GM12872 (cell line): ENCODE measurements at regions not wholly inside any gene's neighbourhood (a gene's known extent, or its start where the extent isn't known, plus 50 kb on each side); places are given as distances from the start of the nearest gene placed in this dataset.

Experiments used
- TF ChIP-seq, protein P1 (sequence below): IDR thresholded peaks from 3 replicates; pipeline ENCODE4 v1.5.1; 2011; ENCODE audit warnings: low read depth, mild to moderate bottlenecking, low read length, moderate library complexity; ENCODE audit not compliant: insufficient read depth

DNA sequence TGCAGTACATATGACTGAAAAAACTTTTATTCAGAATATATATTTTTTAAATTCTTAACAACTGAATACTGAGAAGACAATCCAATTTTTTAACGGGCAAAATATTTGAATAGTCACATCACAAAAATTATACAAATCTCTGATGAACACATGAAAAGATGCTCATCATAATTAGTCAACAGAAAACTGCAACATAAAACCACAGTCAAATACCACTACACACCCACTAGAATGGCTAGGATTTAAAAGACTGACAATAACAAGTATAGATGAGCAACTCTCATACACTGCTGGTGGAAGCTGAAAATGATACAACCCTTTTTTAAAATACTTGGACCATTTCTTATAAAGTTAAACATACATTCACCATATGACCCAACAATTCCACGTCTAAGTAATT, 87.7 kb upstream of the TNFSF4 start:
- TF ChIP-seq, protein P1, sequence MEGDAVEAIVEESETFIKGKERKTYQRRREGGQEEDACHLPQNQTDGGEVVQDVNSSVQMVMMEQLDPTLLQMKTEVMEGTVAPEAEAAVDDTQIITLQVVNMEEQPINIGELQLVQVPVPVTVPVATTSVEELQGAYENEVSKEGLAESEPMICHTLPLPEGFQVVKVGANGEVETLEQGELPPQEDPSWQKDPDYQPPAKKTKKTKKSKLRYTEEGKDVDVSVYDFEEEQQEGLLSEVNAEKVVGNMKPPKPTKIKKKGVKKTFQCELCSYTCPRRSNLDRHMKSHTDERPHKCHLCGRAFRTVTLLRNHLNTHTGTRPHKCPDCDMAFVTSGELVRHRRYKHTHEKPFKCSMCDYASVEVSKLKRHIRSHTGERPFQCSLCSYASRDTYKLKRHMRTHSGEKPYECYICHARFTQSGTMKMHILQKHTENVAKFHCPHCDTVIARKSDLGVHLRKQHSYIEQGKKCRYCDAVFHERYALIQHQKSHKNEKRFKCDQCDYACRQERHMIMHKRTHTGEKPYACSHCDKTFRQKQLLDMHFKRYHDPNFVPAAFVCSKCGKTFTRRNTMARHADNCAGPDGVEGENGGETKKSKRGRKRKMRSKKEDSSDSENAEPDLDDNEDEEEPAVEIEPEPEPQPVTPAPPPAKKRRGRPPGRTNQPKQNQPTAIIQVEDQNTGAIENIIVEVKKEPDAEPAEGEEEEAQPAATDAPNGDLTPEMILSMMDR, result no peak

DNA sequence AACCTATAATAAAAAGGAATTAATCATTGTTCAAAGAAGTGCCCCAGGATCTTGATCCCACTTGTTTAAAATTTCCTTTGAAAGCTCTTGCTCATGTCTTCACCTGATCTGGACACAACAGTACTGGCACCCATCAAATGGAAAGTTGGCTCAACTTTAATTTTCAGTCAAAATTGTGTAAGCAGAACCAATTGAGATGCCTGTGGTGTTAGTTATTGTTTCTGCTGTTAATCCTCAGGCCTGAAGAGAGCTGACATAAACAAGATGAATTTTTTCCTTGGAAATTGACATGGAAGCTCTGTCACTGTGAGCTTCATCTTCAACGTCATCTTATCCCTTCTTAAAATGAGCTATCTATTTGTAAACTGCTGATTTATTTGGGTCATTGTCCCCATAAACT, 88.3 kb upstream of the TNFSF4 start:
- TF ChIP-seq, protein P1, result no peak

DNA sequence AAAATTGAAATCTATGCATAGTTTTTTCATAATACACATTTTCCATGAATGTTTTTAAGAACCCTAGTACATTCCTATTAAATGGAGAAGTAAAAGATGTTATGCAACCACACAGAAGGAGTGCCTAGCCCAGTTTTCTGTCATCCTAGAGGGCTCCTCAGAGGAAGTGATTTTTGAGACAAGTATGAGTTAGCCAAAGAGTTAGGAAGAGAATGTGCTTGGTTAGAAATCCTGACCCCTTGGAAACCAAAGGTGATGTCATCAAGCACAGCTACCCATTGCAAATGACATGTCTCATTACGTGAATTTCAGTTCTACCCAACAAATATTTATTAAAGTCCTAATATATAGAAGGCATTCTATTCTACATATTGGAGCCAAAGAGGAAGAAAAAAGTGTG, 88.9 kb upstream of the TNFSF4 start:
- TF ChIP-seq, protein P1, result no peak

DNA sequence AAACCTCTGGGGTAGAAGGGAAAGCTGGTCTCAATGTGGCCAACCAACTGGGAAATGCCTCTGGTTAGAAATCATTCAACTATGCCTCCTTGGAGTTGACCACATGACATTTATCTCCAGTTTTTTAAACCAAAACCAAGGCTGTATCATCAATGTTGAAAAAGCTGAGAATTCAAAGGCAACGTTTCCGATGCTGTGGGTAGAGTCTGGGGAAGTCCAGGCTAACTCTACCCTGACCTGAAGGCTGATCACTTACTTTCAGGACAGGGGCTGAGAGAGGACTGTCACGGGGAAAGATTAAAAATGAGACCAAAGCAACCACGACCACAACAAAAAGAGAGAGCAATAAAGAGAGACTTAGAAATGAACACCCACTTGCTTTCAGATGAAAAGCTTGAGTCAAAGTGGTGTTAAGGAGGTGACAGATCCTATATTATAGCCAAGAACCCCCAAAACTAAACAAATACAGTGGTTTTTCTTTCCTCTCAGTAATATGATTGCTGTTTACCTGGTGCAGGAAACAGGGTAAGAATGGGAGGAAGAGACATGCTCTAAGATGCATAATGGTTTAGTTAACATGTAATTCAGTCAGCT, 90.8 kb upstream of the TNFSF4 start:
- TF ChIP-seq, protein P1, result no peak

DNA sequence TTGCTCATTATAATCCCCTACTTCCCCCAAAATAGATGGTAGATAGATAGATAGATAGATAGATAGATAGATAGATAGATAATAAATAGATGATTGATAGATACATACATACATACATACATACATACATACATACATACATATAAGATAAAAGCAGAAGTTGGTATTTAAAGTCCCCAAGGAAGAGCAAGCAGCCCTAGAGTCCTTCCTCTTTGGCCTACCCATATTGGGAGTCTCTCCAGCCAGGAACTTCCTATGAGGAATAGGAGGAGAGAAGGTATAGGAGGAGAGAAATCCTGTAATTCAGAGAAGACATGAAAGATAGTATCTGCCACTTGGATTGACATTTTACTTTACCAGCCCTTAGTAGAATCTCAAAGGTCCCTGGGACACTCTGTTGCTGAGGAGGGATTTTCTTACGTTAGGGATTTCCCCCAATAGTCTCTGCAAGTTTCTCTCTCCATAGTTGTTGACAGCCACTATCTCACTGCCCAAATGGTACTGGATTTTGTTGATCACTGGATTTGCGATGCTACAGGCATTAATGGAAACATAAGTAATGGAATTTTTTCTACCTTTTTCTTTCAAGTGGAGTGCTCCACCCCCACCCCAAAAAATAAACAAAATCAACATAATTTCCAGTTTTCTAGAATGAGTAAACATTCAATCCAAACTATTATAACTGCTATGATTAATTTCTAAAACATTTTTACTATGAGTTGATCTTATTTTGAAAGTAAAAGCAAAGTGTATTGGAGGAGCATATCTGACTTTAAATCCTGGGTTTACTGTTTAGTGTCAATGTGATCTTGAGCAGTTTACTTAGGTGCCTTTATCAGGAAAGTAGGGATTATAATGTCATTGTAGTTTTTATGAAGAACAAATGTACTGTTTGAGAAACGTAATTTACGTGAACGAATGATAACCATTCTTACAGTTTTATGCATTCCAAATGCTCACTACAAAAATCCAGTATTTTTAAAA, 93.2 kb upstream of the TNFSF4 start:
- TF ChIP-seq, protein P1, result no peak

DNA sequence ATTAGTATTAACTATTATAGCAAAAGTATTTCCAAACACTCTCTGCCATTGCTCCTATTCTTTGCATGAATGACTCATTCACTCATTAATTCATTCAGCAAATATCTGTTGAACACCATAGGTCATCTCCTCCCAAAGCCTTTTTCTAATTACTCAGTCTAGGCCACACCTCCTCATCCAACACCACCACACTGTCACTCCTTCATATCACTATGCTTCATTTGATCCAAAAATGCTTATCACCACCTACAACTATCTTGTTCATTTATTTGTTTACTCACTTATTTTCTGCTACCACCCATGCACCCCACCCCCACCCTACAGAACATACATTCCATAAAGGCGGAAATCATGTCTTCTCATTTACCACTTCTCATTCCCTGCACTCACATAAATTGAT, 94.4 kb upstream of the TNFSF4 start:
- TF ChIP-seq, protein P1, result no peak

DNA sequence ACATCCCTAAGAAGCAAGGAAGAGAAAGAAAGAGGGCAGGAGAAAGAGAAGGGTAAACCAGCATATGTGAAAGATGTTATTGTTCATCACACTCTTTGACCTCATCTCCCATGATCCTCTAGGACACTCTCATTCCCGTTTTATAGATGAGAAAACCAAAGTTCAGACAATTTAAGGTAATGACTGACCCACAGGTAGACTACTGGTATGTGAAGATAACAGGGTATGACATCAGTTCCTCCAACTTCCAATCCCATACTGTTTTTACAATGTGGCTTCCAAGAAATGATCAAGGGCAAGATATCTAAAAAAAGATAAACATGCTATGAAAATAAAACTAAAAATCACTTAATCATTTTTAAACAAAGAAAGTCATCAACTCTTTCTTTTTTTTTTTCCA, 95.2 kb upstream of the TNFSF4 start:
- TF ChIP-seq, protein P1, result no peak
